Upper lobe of left lung (tissue), 4 donors: ENCODE measurements at regions not wholly inside any gene's neighbourhood (a gene's known extent, or its start where the extent isn't known, plus 50 kb on each side); places are given as distances from the start of the nearest gene placed in this dataset.

Source experiments
- CTCF ChIP-seq, 6 experiments: fragments of 450-650 bp in 4 of 6; fragments of 200-600 bp in 2 of 6; sonication (generic) in 2 of 6; IDR thresholded peaks; one replicate each; pipeline ENCODE4 v1.5.1; 2016 to 2019; ENCODE audit warnings: antibody characterized with exemption in 6 of 6
- EP300 ChIP-seq, 4 donors: sonication (generic); formaldehyde crosslinking; IDR thresholded peaks; one replicate each; pipeline ENCODE4 v1.5.1; 2017; ENCODE audit warnings: antibody characterized with exemption in 4 of 4, control low read depth in 2 of 4
- POLR2A ChIP-seq, 4 donors: fragments of 450-650 bp; IDR thresholded peaks; one replicate each; pipeline ENCODE4 v1.5.1; 2016 to 2017; ENCODE audit warnings: antibody characterized with exemption in 4 of 4, mild to moderate bottlenecking in 2 of 4

GRCh38 chrX:81615979-81616378, 414.1 kb downstream of the SH3BGRL start:
- no peak for TF ChIP-seq CTCF (IDR thresholded peaks at IDR 0.05)
- no peak for TF ChIP-seq POLR2A (IDR thresholded peaks at IDR 0.05)
- TF ChIP-seq EP300 (IDR thresholded peaks at IDR 0.05) = no peak
